HL-60 (cell line): ENCODE measurements at regions not wholly inside any gene's neighbourhood (a gene's known extent, or its start where the extent isn't known, plus 50 kb on each side); places are given as distances from the start of the nearest gene placed in this dataset.

Experiments used
- POLR2AphosphoS5 ChIP-seq: IDR thresholded peaks from 2 replicates; pipeline ENCODE4 v1.6.1; 2012; ENCODE audit warnings: low read depth
- REST ChIP-seq: IDR thresholded peaks from 2 replicates; pipeline ENCODE4 v1.6.1; 2012; ENCODE audit warnings: low read depth; ENCODE audit not compliant: insufficient replicate concordance
- TF ChIP-seq, protein P1 (sequence below): IDR thresholded peaks from one replicate; pipeline ENCODE4 v1.5.1; 2011; ENCODE audit warnings: low read length, control low read depth, inconsistent platforms; ENCODE audit not compliant: insufficient read depth

DNA sequence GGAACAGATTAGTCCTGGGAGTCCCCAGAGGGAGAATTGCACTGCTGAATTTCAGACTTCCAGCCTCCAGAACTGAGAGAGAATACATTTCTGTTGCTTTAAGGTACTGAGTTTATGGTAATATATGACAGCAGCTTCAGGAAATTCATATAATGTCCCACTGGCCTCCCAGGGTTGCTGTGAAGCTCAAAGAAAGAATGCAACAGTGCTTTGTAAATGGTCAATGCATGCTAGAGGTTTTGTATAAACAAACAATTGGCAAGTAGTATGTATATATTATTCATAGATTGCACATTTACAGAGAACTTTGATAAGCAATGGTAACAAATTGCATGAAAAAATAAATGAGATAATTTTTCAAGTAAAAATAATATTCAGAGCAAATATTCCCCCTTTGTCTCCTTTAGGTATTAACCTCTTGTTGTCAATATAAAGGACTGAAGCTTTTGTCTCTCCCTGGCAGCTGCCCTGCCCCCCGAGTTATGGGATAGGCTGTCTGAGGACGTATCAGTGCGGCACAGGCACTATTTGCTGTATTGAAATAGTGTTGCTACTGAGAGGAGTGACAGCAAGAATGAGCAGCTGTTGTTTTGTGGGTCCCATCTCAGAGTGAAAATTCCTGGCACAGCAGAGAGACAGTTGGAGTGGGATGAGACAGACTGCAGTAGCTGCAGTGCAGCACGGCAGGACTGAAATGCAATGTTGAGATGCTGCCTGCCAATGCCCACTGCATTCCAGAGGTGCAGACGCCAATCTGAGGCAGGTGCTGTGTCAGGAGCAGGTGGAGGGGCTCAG is 194.2 kb upstream of the GLRA1 start:
- TF ChIP-seq, protein P1, sequence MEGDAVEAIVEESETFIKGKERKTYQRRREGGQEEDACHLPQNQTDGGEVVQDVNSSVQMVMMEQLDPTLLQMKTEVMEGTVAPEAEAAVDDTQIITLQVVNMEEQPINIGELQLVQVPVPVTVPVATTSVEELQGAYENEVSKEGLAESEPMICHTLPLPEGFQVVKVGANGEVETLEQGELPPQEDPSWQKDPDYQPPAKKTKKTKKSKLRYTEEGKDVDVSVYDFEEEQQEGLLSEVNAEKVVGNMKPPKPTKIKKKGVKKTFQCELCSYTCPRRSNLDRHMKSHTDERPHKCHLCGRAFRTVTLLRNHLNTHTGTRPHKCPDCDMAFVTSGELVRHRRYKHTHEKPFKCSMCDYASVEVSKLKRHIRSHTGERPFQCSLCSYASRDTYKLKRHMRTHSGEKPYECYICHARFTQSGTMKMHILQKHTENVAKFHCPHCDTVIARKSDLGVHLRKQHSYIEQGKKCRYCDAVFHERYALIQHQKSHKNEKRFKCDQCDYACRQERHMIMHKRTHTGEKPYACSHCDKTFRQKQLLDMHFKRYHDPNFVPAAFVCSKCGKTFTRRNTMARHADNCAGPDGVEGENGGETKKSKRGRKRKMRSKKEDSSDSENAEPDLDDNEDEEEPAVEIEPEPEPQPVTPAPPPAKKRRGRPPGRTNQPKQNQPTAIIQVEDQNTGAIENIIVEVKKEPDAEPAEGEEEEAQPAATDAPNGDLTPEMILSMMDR: no peak
- TF ChIP-seq POLR2AphosphoS5: no peak
- no peak for TF ChIP-seq REST
